NCI-H774 (cell line): ENCODE measurements at regions not wholly inside any gene's neighbourhood (a gene's known extent, or its start where the extent isn't known, plus 50 kb on each side); places are given as distances from the start of the nearest gene placed in this dataset.

Experiments used
- DNase-seq: peaks from one replicate; lab custom pipeline; 2025; lab: John Stamatoyannopoulos, UW

DNA sequence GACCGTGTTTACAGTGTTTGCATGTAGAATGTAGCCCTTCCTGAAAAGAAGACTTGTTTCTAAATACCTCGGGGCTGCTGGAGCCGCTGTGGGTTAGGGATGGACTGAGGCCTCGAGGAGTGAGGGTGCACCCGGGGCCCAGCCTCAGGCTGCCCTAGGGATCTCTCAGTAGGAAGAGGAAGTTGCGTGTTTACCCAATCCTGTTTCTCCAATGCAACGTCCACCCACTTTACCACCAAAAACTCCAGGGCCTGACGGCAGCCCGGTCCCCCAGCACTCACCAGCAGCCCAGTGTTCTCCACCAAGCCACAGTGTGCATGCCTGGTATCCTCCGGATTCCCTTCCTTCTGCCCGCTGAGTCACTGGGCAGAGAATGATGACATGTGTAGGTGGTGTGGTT is 255.8 kb downstream of the GLI2 start:
- no peak for DNase-seq

DNA sequence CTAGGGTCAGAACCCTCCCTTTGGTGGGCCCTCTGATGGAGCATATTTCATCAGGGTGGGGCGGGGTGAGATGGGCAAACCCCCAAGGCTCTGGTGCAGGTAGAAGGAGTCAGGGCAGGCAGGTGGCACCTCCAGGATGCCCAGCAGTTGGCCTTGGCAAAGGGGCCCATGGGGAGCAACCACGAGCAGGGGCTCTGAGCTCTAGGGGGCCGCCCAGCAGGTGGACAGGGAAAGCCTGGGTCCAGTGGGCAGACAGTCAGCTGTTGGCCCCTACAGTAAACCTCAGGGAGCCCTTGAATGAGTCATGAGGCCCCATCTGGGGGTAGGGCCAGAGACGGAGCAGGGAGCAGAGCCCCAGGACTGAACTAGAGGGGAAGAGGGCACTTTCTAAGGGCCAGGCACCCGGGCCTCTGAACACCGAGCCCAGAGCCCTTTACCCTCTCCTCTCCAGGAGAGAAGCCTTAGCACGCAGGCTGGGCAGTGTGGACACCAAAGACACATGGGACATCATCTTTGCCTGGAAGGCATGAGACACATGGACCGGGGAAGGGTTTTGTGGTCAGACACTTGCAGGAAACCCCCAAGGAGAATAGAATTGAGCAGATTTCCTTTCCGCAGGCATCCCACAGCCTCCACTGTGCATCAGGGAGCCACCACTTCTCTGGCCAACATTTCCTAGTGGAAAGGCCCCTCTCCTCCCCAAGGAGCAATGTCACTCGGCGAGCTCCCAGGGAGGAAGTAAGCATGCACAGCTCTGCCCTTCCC is 257.3 kb downstream of the GLI2 start:
- no peak for DNase-seq

GRCh38 chr2:120993661-120994060 is 258.0 kb downstream of the GLI2 start:
- DNase-seq: no peak

DNA sequence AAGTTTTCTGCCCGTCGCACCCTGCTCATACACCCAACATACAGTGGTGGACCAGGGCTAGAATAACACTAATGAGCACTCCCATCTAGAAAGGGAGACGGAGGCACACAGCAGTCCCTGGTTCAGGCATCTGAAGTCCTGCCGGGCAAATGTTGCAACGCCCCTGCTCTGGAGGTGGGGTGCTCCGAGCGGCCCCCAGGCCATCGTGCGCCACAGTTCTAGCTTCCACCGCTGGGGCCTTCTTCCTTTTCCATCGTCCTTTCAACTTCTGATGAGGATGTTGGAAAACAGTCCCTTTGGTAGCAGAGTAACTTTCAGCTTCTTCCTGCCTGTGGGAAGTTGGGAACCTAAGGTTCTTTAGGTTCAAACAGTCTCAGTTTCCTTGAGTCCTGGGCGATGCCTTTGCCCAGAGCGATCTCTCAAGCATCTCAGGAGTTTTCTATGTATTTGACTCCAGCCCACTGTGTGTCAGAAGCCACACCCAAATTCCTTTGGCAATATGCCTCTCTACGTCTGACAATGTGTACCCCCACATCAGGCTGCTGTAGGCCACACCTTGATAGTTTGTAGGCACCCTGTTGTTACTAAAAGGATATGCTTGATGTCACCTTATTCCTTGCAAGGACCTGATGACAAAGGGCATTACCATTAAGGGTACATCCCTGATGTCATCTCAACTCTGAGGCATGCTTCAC is 258.8 kb downstream of the GLI2 start:
- DNase-seq: no peak

DNA sequence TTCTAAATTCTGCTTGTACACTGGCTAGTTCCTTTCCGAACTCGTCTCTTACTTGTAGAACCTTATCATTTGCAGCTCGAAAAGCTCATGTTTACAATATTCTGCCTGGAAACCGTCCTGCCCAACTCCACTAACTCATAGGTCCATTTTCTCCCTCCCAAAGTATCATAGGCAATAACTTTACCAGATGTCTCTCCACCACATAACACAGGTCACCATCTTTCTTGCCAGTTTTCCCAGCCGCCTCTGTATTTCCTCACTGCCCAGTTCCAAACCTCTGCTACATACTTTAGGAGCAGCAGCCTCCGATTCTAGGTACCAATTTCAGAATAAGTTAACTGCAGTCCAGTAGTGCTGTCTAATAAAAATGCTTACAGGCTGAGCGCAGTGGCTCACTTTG is 259.5 kb downstream of the GLI2 start:
- no peak for DNase-seq

GRCh38 chr2:120995656-120996190 is 260.1 kb downstream of the GLI2 start:
- no peak for DNase-seq

GRCh38 chr2:120999377-121000097 is 263.9 kb downstream of the GLI2 start:
- no peak for DNase-seq

DNA sequence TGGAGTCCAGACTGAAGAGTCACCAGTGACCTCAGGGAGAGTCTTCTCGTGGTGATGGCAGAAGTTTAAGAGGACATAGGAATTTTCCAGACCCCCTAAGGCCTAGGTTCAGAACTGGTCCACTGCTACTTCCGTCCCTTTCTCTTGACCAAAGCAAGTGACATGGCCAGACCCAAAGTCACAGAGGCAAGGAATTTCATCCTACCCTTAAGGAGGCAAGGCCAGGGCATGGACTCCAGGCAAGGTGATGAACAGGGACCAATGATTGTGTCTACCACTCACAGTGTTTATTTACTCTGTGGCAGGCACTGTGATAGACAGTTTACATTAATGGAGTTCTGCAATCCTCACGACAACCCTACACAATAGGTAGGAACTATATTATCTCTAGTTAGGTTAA is 265.1 kb downstream of the GLI2 start:
- no peak for DNase-seq

- no peak for DNase-seq
These were observed 266.0 kb downstream of the GLI2 start for GRCh38 chr2:121001641-121002040.

DNA sequence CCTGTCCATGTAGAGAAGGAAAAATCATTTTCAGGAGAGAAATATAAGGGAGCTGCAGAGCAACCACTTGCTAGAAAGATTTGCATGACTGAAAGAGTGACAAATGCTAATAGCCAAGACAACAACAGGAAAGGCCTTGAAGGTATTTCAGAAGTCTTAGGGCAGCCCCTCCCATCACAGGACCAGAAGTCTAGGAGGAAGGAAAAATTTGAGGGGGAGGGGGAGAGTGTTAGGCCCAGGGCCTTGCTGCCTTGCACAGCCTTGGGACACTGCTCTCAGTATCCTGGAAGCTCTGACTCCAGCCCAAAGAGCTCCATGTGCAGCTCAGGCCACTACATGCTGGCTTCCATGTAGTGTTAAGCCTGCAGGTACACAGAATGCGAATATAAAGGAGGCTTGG is 266.9 kb downstream of the GLI2 start:
- no peak for DNase-seq

GRCh38 chr2:121003391-121003790 is 267.7 kb downstream of the GLI2 start:
- no peak for DNase-seq

GRCh38 chr2:121004359-121004758 is 268.7 kb downstream of the GLI2 start:
- no peak for DNase-seq

- no peak for DNase-seq
These were observed 269.3 kb downstream of the GLI2 start for GRCh38 chr2:121004950-121005349.

DNA sequence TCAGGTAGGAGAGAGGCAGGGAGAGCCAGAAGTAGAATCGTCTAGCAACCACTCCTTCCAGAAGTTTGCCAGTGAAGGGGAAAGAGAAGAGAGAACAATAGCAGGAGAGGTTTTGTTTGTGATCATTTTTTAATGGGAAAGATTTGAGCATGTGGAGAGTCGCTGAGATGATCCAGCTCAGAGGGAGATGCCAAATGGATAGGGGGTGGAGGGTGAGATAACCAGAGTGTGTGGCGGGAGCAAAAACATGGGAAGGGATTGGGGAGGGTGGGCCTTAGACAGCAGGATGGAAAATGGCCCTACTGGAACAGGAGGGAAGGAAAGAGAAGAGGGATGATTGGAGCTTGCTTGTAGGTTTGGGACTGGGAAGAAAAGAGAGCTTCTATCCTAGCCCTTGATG is 269.8 kb downstream of the GLI2 start:
- DNase-seq: no peak

DNA sequence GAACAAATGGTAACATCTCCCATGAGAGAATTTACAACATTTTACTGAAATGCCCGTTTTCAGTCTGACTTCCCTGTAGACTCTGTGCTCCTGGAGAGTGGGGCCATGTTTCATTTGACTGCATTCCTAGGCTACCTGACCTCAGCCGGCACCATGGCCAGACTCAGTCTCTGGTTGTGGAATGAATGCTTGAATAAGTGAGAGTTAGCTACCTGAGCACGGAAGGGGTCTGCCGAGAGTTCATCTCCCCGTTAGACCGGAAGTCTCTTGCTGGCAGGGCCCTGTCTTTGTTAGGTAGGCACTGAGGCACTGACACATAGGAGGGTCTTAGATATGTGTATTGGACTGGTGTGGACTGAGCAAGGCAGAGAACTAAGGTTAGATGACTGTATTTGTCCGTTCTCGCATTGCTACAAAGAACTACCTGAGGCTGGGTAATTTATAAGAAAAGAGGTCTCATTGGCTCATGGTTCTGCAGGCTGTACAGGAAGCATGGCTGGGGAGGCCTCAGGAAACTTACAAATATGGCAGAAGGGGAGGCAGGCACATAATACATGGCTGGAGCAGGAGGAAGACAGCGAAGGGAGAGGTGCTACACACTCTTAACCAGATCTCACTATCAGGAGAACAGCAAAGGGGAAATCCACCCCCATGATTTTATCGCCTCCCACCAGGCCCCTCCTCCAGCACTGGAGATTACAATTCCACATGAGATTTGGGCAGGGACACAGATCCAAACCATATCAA is 271.2 kb downstream of the GLI2 start:
- DNase-seq: no peak

- DNase-seq: no peak
These were observed 271.8 kb downstream of the GLI2 start for GRCh38 chr2:121007490-121007853.

GRCh38 chr2:121008975-121009374 is 273.3 kb downstream of the GLI2 start:
- DNase-seq: no peak

DNA sequence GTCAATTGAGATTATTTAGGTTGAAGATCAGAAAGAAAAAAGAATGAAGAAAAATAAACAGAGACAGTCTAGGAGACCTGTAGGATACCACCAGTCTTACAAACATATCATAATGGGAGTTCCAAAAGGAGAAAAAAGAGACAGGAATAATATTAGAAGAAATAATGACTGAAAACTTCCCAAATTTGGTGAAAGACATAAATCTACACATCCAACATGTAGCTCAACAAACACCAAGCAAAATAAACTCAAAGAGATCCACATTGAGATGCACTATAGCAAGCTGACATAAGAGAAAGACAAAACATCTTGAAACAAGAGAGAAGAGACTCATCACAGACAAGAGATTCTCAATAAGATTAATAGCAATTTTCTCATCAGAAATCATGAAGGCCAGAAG is 274.0 kb downstream of the TFCP2L1 start:
- DNase-seq: no peak

GRCh38 chr2:121014876-121015275 is 270.1 kb downstream of the TFCP2L1 start:
- DNase-seq: no peak

- no peak for DNase-seq
These were observed 269.0 kb downstream of the TFCP2L1 start for GRCh38 chr2:121015971-121016485.

DNA sequence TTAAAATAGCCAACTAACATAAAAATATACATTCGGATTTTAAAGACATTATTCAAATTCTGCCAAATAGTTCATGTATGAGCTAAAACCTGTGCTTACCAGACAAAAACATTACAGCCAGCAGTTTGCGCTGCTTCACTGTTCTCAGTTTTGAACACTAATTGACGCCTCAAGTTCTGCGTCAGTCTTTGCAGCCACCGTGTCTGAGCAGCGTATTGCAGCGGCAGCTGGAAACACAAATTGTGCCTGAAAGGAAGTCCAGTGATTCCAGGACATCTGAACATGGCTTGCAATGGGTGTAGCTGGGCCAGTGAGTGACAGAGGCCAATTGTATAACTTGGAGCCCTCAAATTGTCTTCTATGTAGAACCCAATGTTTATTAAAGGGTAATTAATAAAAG is 267.6 kb downstream of the TFCP2L1 start:
- no peak for DNase-seq
